ENCODE measurements at regions not wholly inside any gene's neighbourhood (a gene's known extent, or its start where the extent isn't known, plus 50 kb on each side); places are given as distances from the start of the nearest gene placed in this dataset.

GRCh38 chr4:15345134-15345533 is 82.7 kb upstream of the C1QTNF7 start:
- no peaks in the 10 kb centered on the region for H3K4me1 ChIP-seq
- H3K9me3 ChIP-seq, result no peaks in the 10 kb centered on the region
- ATAC-seq (no peak), FAIRE-seq (no peak), DNase-seq (no peak)
- intact Hi-C loops (cut with DNase I), result no loop called here
- H3K4me3 ChIP-seq, result no peak overlapping the region
- H3K27me3 ChIP-seq, result no peaks in the 10 kb centered on the region
- 40 to 53% methylated on average over 3 of the region's 3 CpGs for WGBS, 2 donors
- TF ChIP-seq CTCF (IDR thresholded peaks at IDR 0.05), result no peak
- no peaks in the 10 kb centered on the region for H3K36me3 ChIP-seq
- no peak overlapping the region for H3K27ac ChIP-seq

- ATAC-seq, result no peak
- no peak for DNase-seq
- H3K36me3 ChIP-seq, result no peaks in the 10 kb centered on the region
- H3K4me3 ChIP-seq, result no peak overlapping the region
- no peaks in the 10 kb centered on the region for H3K4me1 ChIP-seq
- intact Hi-C loops (cut with DNase I), result no loop called here
- no peak overlapping the region for H3K27ac ChIP-seq
- no peak for TF ChIP-seq CTCF (IDR thresholded peaks at IDR 0.05)
- no peaks in the 10 kb centered on the region for H3K27me3 ChIP-seq
- WGBS, 2 donors, result 20 to 23% methylated on average over 1 of the region's 1 CpG
- no peaks in the 10 kb centered on the region for H3K9me3 ChIP-seq
- no peak for FAIRE-seq
Observed at GRCh38 chr4:15348236-15348635, 79.6 kb upstream of the C1QTNF7 start.

GRCh38 chr4:15348695-15349094 is 79.1 kb upstream of the C1QTNF7 start:
- intact Hi-C loops (cut with DNase I), result no loop called here
- DNase-seq (no peak), FAIRE-seq (no peak), ATAC-seq (no peak)
- no peak for TF ChIP-seq CTCF (IDR thresholded peaks at IDR 0.05)
- Histone ChIP-seq H3K27me3 (no peaks in the 10 kb centered on the region), H3K4me1 (no peaks in the 10 kb centered on the region), H3K4me3 (no peak overlapping the region), H3K9me3 (no peaks in the 10 kb centered on the region), H3K36me3 (no peaks in the 10 kb centered on the region), H3K27ac (no peak overlapping the region)
- 72 to 92% methylated on average over 1 of the region's 1 CpG for WGBS, 2 donors

GRCh38 chr4:15349531-15349935 is 78.3 kb upstream of the C1QTNF7 start:
- no peak for ATAC-seq

GRCh38 chr4:15349965-15350364 is 77.9 kb upstream of the C1QTNF7 start:
- Histone ChIP-seq H3K9me3 (no peaks in the 10 kb centered on the region), H3K27ac (no peak overlapping the region)

More at GRCh38 chr4:15349531-15349935, 78.3 kb upstream of the C1QTNF7 start:
- Histone ChIP-seq H3K27ac (no peak overlapping the region), H3K36me3 (no peaks in the 10 kb centered on the region), H3K27me3 (no peaks in the 10 kb centered on the region), H3K4me1 (no peaks in the 10 kb centered on the region), H3K4me3 (no peak overlapping the region), H3K9me3 (no peaks in the 10 kb centered on the region)
- intact Hi-C loops (cut with DNase I), result no loop called here
- no peak for DNase-seq
- 33 to 38% methylated on average over 3 of the region's 3 CpGs for WGBS, 2 donors
- TF ChIP-seq CTCF (IDR thresholded peaks at IDR 0.05), result no peak
- no peak for FAIRE-seq

More at GRCh38 chr4:15349965-15350364, 77.9 kb upstream of the C1QTNF7 start:
- no peaks in the 10 kb centered on the region for H3K27me3 ChIP-seq
- intact Hi-C loops (cut with DNase I), result no loop called here
- ATAC-seq, result no peak
- H3K4me1 ChIP-seq, result no peaks in the 10 kb centered on the region
- TF ChIP-seq CTCF (IDR thresholded peaks at IDR 0.05), result no peak
- H3K4me3 ChIP-seq, result no peak overlapping the region
- FAIRE-seq, result no peak
- 93 to 94% methylated on average over 1 of the region's 1 CpG for WGBS, 2 donors
- DNase-seq, result no peak
- no peaks in the 10 kb centered on the region for H3K36me3 ChIP-seq

Data from pancreas (tissue), 10 donors.